Skin of body (tissue), 1 donor: ENCODE measurements at regions not wholly inside any gene's neighbourhood (a gene's known extent, or its start where the extent isn't known, plus 50 kb on each side); places are given as distances from the start of the nearest gene placed in this dataset.

Source experiments
- DNase-seq: peaks from one replicate; lab custom pipeline; 2025; lab: John Stamatoyannopoulos, UW

DNA sequence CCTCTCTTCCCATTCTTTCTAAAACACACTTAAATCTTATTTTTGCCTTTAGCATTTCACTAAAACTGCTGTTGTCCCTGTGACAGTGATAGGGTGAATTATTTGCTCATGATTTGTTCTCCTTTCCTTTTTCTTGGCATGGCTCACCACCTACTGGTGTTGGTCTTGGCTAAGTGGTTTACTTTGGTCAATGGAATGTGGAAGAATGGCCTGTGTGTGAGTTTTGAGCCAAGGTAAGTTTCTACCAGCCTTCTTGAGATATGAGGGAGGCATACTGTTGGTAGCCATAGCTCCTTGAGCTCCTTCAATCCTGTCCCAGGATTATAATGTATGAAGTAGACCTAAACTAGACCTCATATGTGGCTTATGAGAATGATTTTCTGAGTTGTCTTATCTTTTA, 506.3 kb upstream of the RAG2 start:
- DNase-seq = no peak

DNA sequence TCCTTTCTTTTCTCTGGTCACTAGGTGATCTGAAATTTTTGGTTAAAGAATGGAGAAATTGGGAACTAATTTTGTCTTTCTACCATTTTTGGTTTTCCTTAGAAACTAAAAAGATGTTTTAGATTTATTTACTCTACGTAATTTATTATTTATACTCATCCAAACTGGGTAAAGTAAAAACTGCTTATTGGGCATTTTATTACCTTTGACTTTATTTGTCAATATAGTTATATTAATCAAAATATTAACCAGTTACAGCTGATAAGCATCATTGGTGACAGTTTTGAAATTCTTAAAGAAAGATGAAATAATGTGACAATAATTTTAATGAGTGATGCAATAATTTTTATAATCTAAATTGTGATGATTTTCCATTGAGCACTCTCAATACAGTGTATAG, 502.0 kb upstream of the RAG2 start:
- DNase-seq = no peak

DNA sequence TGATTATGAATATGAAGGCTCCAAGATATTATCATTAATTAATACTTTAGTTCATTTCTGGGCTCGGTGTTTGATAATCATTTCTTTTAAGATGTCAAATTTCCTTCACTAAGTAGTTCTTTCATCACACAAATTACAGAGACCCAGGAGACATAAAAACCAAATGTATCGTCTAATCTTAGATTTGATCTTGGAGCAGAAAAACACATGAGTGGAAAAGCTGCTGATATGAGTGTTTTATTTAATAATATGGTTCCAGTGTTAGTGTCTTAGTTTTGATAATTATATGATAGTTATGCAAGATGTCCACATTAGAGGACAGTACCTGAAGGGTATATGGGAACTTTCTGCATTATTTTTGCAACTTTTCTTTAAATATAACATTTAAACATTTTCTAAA, 494.5 kb upstream of the RAG2 start:
- DNase-seq = no peak

DNA sequence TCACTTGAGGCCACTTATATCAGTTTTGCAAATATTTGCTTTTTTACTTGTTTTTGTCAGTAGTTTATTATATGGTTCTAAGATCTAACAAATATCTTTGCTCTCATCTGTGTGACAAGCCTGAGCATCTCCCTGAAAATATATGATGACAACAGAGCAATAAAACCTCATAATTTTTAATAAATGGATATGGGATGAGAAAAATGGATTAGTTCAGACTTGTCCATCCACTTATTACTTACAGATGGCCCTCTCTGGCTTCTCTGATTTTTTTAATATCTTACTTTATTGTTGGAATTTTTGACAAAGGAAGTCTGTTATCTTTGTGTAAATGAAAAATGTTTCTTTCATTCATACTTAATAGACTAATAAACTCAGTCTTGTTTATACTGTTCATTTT, 491.4 kb upstream of the RAG2 start:
- DNase-seq = no peak

DNA sequence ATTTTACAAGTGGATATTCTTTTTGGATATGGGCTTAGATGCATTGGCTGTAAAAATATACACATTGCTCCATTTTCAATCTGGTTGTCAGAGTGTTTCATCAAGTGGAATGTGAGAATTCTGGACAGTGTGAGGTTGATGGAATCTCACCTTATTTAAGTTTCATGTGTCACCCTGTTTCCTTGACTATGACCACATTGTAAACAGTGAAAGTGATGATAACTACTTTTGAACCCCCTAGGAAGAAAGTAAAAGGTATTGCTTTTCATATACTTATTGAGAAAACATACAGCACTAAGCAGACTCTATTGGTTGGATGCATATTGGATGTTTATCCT, 490.5 kb upstream of the RAG2 start:
- no peak for DNase-seq

DNA sequence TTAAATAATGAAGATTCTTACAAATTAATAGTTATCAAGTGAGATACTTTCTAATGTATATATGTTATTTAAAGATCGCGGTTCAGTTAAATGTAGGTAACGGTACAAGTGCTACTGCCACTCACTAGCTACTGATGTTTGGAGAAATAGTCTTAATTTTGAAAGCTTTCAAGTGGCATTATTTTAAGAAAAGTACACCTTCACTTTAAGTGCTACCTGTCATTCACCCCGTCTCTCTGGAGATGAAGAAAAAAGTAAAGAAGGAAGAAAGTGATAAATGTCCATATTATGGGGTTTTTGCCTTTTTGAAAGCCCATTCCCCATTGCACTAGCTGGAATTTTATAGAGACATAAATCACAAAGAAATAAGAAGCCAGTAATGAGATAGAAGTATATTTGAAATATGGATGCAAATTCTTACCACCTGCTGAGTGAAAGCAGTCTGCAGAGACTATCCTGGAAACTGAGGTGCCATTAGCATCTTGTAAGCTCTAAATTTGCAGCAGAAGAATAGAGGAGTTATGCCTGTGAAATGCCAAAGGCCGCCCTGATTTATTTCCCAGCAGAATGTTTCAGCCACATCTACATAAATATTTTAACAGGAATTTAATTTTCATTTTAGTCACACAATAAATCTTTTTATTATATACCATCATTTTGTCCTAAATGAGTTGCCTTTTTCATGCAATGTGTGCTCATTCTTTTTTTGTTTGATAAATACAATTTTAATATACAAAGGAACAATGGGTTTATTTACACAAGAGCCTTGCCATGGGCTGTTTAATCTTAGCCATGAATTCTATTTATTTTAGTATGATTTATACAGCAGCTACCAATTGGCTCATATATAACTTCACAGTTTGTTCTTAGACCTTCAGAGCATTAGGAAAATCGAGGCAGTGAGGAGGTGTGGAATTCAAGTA, 489.9 kb upstream of the RAG2 start:
- no peak for DNase-seq

DNA sequence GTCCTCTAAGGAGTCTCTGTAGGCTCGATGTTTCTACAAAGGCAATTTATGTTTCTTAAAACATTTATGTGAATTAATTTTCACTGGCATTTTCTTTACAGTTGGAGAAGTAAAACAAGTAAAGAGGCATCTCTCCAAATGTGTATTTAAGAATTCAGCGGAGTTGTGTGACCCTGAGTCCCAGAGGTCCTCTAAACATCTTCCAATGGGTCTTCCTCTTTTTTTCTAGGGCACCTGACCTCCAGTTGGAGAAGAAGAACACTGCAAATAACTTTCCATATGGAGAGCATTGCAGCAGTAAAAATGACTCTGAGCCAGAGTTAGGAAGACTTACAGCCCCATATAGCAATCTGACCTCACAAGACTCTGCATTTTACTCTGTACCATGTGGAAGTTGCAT, 480.5 kb upstream of the RAG2 start:
- peak; percentile 2 for DNase-seq

DNA sequence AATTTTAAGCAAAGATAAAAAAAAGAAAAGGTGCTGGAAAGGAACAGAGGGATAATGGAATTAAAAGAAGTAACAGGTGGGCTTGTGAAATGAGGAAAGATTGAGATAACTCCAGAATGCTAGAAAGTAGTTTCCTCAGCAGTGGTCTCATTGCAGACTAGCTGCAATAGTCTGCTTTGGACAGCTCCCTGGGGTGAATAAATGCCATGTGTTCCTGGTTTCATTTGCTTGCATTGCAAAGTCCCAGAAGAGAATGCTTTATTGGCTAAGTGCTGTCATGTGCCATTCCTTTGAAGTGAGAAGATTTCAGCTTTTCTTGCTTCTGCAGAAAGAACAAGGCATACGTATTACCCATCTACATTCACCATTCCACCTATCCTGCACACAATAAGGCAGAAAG, 478.8 kb upstream of the RAG2 start:
- no peak for DNase-seq

DNA sequence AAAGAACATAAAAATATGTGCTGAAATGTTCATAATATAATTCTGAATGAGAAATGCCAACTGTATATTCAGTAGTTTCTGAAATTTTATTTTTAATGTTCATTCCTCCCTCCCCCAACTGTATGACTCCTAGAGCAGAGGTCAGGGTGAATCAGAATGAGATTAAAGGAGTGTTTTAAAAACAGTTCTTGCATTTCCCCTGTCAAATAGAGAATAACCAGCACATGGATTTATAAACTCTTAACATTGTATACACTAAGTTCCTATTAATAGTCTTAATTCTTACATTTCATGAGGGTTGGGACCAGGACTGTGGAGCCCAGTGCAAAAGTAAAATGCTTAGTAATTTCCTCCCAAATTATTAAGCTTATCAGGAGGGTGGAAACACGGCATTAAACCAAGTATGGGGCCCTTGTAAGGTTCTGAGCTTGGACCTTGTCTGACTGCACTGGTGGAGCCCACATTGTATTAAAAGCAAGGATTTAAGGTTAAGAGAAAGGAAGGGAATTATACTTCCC, 474.6 kb upstream of the RAG2 start:
- DNase-seq = no peak

DNA sequence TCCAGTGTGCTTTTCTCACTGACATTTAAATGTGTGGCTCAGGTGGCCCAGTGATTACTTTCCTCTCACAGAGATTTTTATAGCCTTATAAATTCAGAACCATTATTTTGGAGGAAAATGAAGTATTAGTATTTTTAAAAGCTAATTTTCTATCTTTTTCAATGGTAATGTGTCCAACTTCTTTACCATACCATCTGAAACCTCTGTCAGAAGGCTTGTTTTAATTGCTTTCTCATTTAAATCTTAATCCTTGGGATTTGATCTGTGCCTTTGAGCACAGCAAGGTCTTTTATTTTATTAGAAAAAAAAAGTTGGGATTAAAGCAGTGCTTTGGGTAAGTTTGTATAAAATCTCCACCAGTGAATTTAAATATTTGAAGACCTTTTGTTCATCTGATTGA, 452.3 kb upstream of the RAG2 start:
- DNase-seq = no peak

DNA sequence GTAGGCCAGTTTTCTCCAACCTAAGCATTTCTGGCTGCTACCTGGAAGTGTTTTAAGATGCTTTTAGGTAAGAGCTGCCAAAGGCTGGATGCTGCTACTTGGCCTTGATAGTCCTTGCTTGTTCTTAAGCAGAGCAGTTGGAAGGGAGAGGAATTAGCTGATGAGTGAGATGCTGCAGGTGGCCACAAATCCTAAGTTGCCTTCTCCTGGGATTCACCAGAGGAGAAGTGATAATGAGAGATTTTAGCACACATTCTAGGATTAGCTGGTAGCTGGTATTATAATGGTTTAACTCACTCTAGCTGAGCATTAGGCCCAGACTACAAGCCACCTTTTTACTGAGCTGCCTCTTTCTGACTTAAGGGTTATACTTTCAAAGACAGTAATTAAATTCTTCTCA, 442.9 kb upstream of the RAG2 start:
- DNase-seq = no peak

DNA sequence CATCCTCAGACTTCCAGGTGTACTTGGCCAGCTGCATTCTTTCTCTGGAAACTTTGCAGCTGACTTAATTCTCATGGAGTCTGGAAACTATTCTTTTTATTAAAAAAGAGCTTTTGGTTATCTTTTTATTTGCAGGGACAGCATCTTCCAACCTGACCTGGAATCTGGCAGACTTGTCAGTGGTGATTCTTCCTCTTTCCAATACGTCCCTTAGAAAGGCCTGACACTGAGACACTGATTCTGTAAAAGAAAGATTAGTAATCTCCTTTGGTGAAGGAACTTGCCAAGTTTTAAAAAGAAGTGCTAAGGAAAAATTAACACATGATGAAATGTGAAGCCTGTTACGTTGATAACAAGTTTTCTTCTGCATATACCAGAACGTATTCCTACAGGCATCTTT, 440.9 kb upstream of the RAG2 start:
- no peak for DNase-seq

DNA sequence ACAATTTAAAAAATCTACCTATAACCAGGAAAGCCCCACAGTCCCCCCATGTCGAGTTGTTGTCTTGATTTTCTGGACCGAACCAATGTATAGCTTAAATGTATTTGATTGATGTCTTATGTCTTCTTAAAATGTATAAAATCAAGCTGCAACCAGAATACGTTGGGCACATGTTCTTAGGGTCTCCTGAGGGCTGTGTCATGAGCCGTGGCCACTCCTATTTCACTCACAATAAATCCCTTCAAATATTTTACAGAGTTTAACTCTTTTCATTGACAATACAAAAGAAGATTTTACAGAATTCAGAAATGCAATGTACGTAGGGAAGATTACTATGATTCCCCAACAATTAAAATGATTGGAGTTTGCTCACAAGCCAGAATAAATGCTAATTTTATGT, 428.7 kb upstream of the RAG2 start:
- DNase-seq = no peak

DNA sequence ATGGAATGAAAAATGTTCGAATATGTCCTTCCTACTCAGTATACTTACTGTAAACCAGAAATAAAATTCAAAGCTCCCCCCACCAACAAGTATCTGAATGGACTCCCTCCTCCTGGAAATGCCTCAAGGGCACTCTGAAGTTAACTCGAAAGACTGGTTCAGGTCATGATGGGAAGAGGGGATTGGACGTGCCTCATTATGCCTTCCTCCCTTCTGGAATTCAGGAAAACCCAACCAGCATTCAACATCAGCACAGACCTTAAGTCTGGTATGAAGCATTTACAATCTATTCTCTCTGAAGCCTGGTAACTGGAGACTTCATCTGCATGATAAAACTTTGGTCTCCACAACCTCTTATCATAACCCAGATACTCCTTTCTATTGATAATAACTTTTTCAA, 428.3 kb upstream of the RAG2 start:
- no peak for DNase-seq

DNA sequence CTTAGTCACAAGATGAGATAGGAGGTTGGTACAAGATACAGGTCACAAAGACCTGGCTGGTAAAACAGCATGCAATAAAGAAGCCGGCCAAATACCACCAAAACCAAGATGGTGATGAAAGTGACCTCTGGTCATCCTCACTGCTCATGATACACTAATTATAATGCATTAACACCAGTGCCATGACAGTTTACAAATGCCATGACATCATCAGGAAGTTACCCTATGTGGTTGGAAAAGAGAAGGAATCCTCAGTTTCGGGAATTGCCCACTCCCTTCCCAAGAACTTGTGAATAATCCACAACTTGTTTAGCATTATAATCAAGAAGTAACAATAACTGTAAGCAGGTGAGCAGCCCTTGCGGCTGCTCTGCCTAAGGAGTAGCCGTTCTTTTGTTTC, 408.5 kb upstream of the RAG2 start:
- DNase-seq = no peak

DNA sequence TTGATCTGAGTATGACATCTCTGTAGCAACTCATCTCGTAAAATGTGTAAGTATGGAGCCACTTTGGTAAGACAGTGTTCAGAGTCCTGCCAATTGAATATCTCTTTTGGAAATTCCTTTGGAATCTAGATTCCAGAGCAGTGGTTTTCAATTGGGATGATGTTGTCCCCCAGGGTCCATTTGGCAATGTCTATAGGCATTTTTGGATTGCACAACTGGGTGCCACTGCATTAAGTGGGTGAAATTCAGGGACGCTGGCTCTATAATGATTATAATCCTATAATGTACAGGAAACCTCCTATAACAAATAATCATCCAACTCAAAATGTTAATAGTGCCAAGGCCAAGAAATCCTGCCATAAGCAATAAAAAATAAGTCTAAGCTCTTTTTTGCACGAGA, 404.8 kb upstream of the RAG2 start:
- DNase-seq = no peak

DNA sequence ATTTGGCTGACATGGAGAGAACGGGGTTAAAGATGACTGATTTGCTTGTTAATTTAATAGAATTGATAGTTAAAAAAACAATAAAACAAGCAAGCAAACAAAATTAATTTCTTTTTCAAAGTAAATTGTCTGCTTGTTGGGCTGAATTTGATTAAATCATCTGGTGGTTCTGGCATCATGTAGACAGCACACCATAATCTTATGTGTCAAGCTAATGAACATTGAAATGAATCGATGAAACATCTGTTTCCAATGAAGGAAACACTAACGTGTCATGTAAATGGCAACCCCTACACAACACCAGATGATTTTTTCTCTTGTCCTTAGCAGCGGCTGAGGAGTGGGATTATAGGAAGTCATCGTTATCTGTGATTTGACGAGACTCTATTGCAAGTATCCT, 399.6 kb upstream of the RAG2 start:
- peak; percentile 12 for DNase-seq

DNA sequence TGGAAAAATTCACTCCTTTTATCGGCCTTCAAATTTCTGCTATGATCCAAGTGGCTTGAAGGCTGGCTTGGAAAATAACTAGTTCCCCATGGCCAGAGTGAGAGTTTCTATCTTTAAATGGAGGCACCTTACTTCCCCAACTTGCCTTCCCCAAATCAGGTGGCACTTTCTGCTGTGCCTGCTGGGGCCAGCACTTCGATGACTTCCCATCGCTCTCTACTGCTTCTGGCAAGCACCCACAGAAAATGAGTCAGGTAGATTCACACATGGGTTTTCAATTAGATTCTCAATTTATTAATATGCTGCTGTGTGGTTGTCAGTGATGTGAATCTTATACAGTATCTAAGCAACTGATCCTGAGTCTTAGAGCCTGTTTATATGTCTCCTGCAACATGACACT, 398.8 kb upstream of the RAG2 start:
- DNase-seq = no peak

DNA sequence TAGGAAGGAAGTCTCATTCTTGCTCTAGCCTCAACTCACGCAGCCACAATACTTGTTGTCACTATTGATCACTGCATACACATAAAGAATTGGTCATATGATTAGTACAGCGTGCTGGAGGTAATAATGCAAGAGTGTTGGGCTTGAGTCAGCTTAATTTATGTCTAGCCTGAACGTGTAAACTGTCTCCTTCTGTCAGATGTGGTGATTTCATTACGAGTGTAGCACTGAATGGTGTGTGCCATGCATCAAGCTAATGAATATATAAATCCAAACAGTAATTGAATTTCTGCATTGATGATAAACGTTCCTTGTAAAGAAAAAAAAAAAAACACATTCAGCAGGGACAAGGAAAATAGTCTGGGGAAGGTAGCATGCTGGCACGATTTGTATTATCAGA, 396.2 kb upstream of the RAG2 start:
- DNase-seq = no peak

DNA sequence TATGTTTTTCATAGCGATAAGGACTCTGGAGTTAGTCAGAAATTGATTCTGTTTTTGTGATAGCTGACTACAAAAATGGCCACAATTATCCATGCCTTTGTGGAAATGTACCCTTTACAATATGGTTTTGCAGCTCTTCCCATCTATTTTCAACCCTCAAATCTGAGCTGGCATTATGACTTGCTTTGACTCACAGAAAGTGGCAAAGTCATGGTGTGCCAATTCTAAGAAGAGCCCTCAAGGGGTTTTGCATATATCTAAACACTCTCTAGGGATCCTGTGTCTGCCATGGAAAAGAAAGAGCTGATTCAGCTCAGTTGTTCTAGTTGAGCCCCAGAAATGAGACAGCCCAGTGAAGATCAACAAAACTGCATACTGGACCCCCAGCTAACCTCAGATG, 390.5 kb upstream of the RAG2 start:
- no peak for DNase-seq

DNA sequence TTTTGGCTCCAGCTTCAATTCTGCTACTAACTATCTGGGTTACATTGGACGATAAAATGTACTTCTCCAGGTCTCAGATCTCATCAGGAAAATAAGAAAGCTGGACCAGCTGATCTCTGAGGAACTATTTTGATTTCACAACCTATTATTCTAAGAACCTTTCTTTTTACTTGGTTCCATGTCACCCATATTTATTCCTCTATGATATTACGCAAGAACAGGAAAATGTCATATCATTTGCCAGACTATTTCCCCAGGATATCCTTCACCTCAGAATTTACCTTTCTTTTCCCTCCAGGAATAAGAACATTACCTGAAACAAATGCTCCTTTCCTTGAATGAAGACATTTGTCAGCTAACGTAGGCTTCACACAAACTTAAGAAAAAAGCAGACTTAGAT, 387.5 kb upstream of the RAG2 start:
- DNase-seq = no peak

DNA sequence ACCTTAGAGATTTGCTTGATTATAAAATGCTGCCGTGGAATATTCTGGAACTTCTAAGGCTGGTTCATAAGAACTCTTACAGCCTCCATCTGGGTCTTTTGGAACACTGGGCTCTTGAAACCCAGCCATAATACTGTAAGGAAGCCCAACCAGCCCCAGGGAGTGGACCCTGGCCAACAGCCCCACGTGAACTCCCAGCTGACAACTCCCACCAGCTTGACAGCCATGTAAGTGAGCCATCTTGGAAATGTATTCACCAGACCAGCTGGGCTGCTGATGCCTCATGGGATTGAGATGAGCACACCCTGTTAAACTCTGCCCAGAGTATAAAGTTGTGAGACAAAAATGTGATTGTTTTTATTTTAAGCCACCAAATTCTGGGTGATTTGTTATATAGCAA, 378.7 kb upstream of the RAG2 start:
- DNase-seq = peak; percentile 70

DNA sequence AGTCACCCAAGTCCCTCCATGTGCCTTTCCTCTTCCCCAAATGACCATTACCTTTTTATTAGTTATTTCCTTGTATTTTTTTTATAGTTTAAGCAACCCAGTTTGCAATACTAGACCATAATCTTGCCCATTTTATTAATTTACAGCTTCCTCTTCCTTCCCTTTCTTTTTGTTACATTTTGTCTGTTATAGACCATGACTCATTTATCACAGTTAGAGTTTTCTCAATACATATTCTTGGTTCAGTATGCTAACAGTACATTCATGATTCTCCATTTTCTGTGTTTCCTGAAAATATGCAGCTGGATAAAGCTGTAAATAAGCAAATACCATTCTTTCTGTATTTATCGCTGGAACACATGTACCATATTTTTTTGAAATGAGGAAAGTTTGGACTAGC, 376.7 kb upstream of the RAG2 start:
- no peak for DNase-seq

DNA sequence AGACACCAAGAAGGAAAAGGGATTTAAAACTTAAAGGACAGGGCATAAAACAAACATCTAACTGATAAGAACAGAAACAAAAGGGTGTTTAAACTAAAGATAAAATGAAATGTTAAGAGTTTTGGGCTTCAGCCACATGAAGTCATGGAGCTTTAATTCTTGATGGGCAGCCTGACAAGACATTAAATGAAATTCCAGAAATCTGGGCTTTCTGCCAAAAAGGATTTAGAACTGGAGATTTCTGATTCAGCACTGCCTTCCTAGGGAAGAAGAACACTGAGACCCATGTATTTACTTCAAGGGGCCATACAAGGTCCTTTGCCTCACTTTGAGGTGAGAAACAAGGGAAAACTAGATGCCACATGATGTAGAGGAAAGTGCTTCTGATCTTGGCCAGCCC, 355.9 kb upstream of the RAG2 start:
- peak; percentile 73 for DNase-seq
